ENCODE measurements at regions not wholly inside any gene's neighbourhood (a gene's known extent, or its start where the extent isn't known, plus 50 kb on each side); places are given as distances from the start of the nearest gene placed in this dataset.

- TF ChIP-seq, protein P1, sequence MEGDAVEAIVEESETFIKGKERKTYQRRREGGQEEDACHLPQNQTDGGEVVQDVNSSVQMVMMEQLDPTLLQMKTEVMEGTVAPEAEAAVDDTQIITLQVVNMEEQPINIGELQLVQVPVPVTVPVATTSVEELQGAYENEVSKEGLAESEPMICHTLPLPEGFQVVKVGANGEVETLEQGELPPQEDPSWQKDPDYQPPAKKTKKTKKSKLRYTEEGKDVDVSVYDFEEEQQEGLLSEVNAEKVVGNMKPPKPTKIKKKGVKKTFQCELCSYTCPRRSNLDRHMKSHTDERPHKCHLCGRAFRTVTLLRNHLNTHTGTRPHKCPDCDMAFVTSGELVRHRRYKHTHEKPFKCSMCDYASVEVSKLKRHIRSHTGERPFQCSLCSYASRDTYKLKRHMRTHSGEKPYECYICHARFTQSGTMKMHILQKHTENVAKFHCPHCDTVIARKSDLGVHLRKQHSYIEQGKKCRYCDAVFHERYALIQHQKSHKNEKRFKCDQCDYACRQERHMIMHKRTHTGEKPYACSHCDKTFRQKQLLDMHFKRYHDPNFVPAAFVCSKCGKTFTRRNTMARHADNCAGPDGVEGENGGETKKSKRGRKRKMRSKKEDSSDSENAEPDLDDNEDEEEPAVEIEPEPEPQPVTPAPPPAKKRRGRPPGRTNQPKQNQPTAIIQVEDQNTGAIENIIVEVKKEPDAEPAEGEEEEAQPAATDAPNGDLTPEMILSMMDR (IDR thresholded peaks at IDR 0.05): no peak
- no peak for TF ChIP-seq POLR2A (IDR thresholded peaks at IDR 0.05)
Measured at GRCh38 chr9:86459599-86460155, 105.5 kb upstream of the TUT7 start.
